ENCODE measurements at regions not wholly inside any gene's neighbourhood (a gene's known extent, or its start where the extent isn't known, plus 50 kb on each side); places are given as distances from the start of the nearest gene placed in this dataset.
"Not testable (repeated sequence)": the region's sequence is repeated elsewhere in the genome, so short reads cannot be mapped to it uniquely, and the experiment has no call there.

DNA sequence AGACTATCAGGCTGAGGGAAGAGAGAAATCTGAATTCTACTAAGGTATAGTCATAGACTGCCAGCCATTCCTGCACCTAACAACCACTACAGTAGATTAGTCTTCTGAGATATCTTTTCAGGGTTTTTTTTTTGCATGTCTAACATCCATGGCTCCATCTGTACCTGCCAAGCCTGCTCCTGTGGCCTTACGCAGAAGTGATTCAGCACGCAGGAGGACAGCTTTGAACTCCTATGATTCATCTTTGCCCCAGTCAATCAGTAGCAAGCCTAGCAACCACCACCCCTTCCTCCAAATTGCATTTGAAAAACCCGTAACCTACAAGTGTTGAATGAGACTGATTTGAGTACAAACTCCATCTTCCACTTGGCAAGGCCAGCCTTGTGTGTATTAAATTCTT lies 520.7 kb upstream of the HS3ST1 start:
- no peak overlapping the region for H3K4me3 ChIP-seq (ENCODE audit: low read depth, low read length)
- H3K79me2 ChIP-seq: no peaks in the 10 kb centered on the region
- H3K4me1 ChIP-seq: no peaks in the 10 kb centered on the region
- H3K27ac ChIP-seq: no peak overlapping the region
- TF ChIP-seq CTCF (IDR thresholded peaks at IDR 0.05): no peak
- H2AFZ ChIP-seq: no peak overlapping the region
- H3K9ac ChIP-seq: no peak overlapping the region
- H3K27me3 ChIP-seq (ENCODE audit: control insufficient read depth, insufficient read depth, low read length): no peaks in the 10 kb centered on the region
- H3K9me3 ChIP-seq (ENCODE audit: control insufficient read depth, low read length): no peaks in the 10 kb centered on the region
- no peak overlapping the region for H3K4me2 ChIP-seq (ENCODE audit: low read length)
- H3K36me3 ChIP-seq (ENCODE audit: control insufficient read depth, insufficient read depth, low read length): no peaks in the 10 kb centered on the region

GRCh38 chr4:11947629-11948028 lies 518.9 kb upstream of the HS3ST1 start:
- not testable (repeated sequence) for H3K36me3 ChIP-seq (ENCODE audit: control insufficient read depth, insufficient read depth, low read length); H3K4me3 ChIP-seq (ENCODE audit: low read depth, low read length); H3K9ac ChIP-seq; H3K79me2 ChIP-seq; H3K27me3 ChIP-seq (ENCODE audit: control insufficient read depth, insufficient read depth, low read length); H2AFZ ChIP-seq; H3K4me1 ChIP-seq; H3K4me2 ChIP-seq (ENCODE audit: low read length); H3K27ac ChIP-seq; H3K9me3 ChIP-seq (ENCODE audit: control insufficient read depth, low read length)

DNA sequence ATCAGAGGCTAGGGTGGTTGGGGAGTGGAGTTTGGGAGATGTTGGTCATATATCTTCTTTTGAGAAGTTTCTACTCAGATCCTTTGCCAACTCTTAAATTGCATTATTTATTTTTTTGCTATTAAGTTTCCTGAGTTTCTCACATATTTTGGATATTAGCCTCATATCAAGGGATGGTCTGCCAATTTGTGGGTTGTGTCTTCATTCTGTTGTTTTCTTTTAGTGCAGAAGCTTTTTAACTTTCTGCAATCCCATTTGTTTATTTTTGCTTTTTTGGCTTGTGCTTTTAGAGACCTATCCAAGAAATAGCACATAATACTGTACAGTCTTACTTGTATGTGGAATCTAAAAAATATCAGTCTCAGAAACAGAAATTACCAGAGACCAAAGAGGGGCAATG lies 509.2 kb upstream of the HS3ST1 start:
- Histone ChIP-seq H3K4me1 (no peaks in the 10 kb centered on the region), H3K79me2 (no peaks in the 10 kb centered on the region), H2AFZ (no peak overlapping the region), H3K4me3 (ENCODE audit: low read depth, low read length) (no peak overlapping the region), H3K27ac (no peak overlapping the region), H3K9ac (no peak overlapping the region), H3K36me3 (ENCODE audit: control insufficient read depth, insufficient read depth, low read length) (no peaks in the 10 kb centered on the region), H3K27me3 (ENCODE audit: control insufficient read depth, insufficient read depth, low read length) (no peaks in the 10 kb centered on the region), H3K9me3 (ENCODE audit: control insufficient read depth, low read length) (no peaks in the 10 kb centered on the region), H3K4me2 (ENCODE audit: low read length) (no peak overlapping the region)
- no peak for TF ChIP-seq CTCF (IDR thresholded peaks at IDR 0.05)

DNA sequence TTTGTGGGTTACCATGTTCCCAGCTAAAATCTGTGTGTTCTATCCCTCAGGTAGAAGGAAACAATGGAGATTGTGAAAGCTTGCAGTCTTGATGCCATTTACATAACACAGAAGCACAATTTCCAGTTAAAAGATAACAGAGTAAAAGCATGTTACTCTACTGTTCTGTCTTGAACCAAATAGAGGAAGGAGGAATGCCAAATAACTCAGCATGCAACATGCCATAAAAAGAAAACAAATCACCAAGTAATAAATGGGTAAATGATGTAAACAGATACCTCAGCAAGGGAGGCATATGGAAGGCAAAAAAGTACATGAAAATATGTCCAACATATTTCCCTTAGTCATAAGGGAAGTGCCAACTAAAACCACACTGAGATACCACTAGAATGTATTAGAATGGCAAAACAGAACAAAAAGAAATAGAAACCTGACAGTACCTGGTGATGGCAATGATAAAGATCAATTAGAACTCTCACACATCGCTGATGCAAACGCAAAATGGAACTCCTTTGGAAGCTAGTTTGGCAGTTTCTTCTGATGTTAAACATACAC lies 502.6 kb upstream of the HS3ST1 start:
- Histone ChIP-seq H3K36me3 (ENCODE audit: control insufficient read depth, insufficient read depth, low read length) (no peaks in the 10 kb centered on the region), H3K4me1 (no peaks in the 10 kb centered on the region), H3K27me3 (ENCODE audit: control insufficient read depth, insufficient read depth, low read length) (no peaks in the 10 kb centered on the region), H2AFZ (no peak overlapping the region), H3K9ac (no peak overlapping the region), H3K79me2 (no peaks in the 10 kb centered on the region), H3K27ac (no peak overlapping the region), H3K4me2 (ENCODE audit: low read length) (no peak overlapping the region), H3K4me3 (ENCODE audit: low read depth, low read length) (no peak overlapping the region), H3K9me3 (ENCODE audit: control insufficient read depth, low read length) (no peaks in the 10 kb centered on the region)
- TF ChIP-seq CTCF (IDR thresholded peaks at IDR 0.05): no peak

DNA sequence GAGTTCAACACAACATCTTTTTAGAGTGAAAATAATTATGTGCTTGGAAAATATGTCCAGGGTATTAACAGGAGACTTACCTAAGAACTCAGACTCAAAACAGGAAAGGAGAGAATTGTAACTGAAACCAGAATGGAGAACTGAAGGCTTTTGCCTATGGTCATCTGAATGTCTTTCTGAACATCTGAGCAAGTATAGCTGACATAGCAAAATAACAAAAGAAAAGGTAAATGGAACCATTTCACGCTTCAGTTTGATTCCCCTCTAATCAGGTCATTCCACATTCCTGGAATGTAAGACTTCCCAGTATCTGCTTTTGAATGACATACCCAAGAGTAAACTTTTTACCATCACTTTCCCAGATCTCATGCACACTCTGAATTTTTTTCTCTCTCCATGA lies 500.4 kb upstream of the HS3ST1 start:
- H3K79me2 ChIP-seq: no peaks in the 10 kb centered on the region
- no peaks in the 10 kb centered on the region for H3K9me3 ChIP-seq (ENCODE audit: control insufficient read depth, low read length)
- no peak overlapping the region for H3K27ac ChIP-seq
- no peaks in the 10 kb centered on the region for H3K36me3 ChIP-seq (ENCODE audit: control insufficient read depth, insufficient read depth, low read length)
- TF ChIP-seq CTCF (IDR thresholded peaks at IDR 0.05): no peak
- no peak overlapping the region for H3K4me2 ChIP-seq (ENCODE audit: low read length)
- no peak overlapping the region for H3K4me3 ChIP-seq (ENCODE audit: low read depth, low read length)
- no peak overlapping the region for H2AFZ ChIP-seq
- no peaks in the 10 kb centered on the region for H3K27me3 ChIP-seq (ENCODE audit: control insufficient read depth, insufficient read depth, low read length)
- H3K9ac ChIP-seq: no peak overlapping the region
- H3K4me1 ChIP-seq: no peaks in the 10 kb centered on the region
